Prostate gland (tissue), 2 donors: ENCODE measurements at regions not wholly inside any gene's neighbourhood (a gene's known extent, or its start where the extent isn't known, plus 50 kb on each side); places are given as distances from the start of the nearest gene placed in this dataset.

Source experiments
- DNase-seq: peaks from one replicate; pipeline ENCODE4 v3.0.0-alpha.2; 2019; ENCODE audit warnings: low spot score
- H3K27ac ChIP-seq, 2 donors: fragments of 200-600 bp; sonication (generic); 2 replicates each; pipeline ENCODE4 v1.5.1; 2017 to 2019
- H3K27me3 ChIP-seq: fragments of 200-600 bp; sonication (generic); replicated peaks from 2 replicates; pipeline ENCODE4 v1.5.1; 2019; ENCODE audit not compliant: insufficient read depth
- H3K36me3 ChIP-seq, 2 donors: fragments of 200-600 bp; sonication (generic); 1 replicate in 1 of 2; 2 replicates in 1 of 2; pipeline versions ENCODE4 v1.5.1 to v1.8.1; 2017 to 2019
- H3K4me1 ChIP-seq: fragments of 200-600 bp; sonication (generic); replicated peaks from 2 replicates; pipeline ENCODE4 v1.5.1; 2019
- H3K4me3 ChIP-seq, 2 donors: fragments of 200-600 bp; sonication (generic); 2 replicates each; pipeline ENCODE4 v1.5.1; 2017 to 2019
- H3K9me3 ChIP-seq: fragments of 200-600 bp; sonication (generic); 2 replicates; pipeline ENCODE4 v1.5.1; 2017
- POLR2A ChIP-seq: fragments of 450-650 bp; IDR thresholded peaks from one replicate; pipeline ENCODE4 v1.6.1; 2016; ENCODE audit warnings: antibody characterized with exemption, mild to moderate bottlenecking
- POLR2AphosphoS5 ChIP-seq: sonication (generic); formaldehyde crosslinking; IDR thresholded peaks from one replicate; pipeline ENCODE4 v1.6.1; 2017; ENCODE audit warnings: antibody characterized with exemption
- WGBS: methylation state at CpG from one replicate; pipeline ENCODE4 v1.1.5; 2018; 5-methylcytosine and 5-hydroxymethylcytosine counted together
- intact Hi-C: fragments of 100-400 bp; cut with DNase I; formaldehyde crosslinking; loops from one replicate; pipeline ENCODE4 v1.14.2; 2022
- TF ChIP-seq, protein P1 (sequence below), 4 experiments: fragments of 200-600 bp in 2 of 4; fragments of 450-650 bp in 2 of 4; sonication (generic) in 2 of 4; IDR thresholded peaks; 1 replicate in 3 of 4; 2 replicates in 1 of 4; pipeline ENCODE4 v1.5.1; 2016 to 2019; ENCODE audit warnings: antibody characterized with exemption in 4 of 4, mild to moderate bottlenecking in 2 of 4, moderate library complexity in 2 of 4

DNA sequence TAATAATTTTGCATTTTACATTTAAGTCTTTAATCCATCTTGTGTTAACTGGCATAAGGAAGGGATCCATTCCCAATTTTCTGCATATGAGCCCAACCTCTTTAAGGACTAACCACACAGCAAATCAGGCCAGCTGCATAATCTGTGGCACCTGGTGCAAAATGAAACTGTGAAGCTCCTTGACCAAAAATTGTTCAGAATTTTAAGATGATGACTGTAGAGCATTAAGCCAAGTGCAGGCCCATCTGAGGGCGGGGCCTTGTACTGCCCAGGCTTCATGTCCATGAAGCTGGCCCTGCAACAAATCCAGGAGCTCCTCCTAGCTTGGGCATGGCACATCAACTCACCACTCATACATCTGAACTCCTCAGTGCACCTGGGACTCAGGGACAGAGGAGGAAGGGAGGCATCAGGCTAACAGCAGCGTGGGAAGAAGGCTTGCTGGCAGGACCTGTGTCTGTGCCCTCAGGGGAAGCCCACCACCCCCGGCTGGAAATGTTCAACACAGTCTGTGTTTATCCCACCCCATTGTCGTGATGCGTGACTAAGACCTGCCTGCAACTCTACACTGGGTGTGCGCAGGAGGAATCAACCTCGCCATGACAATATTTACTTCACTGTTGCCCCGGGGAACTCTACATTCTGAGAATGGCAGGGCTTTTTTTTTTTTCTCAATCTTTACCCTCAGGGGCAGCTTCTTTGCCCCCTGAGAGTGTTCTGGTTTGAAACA, 128.9 kb upstream of the SIX2 start:
- no peak overlapping the region for H3K4me3 ChIP-seq
- H3K27me3 ChIP-seq, result no peaks in the 10 kb centered on the region
- H3K27ac ChIP-seq, result no peak overlapping the region
- intact Hi-C loops, result no loop called here
- H3K36me3 ChIP-seq, result no peaks in the 10 kb centered on the region
- WGBS, result 85% methylated on average over 8 of the region's 8 CpGs
- DNase-seq, result no peak
- no peaks in the 10 kb centered on the region for H3K9me3 ChIP-seq
- no peak for TF ChIP-seq POLR2AphosphoS5
- TF ChIP-seq POLR2A, result no peak
- H3K4me1 ChIP-seq, result no peaks in the 10 kb centered on the region

DNA sequence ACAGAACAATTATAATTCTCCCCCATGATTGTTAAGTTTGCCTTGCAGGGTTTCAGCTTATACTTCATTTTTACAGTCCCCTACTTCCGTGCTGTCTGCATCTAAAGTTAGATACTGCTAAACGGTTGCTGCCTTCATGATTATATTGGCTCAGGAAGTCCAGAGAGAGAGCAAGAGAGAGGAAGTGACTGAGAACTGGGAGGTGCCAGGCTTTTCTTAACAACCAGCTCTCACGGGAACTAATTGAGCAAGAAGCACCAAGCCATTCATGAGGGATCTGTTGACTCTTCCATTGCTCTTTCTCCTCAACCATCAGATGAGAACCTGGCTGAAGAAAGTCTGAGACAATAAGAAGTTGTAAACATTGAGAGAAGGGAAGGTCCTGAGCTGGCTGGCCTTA, 125.5 kb upstream of the SIX2 start:
- WGBS, result 17% methylated on average over 3 of the region's 3 CpGs
- Histone ChIP-seq H3K4me3 (no peak overlapping the region), H3K36me3 (no peaks in the 10 kb centered on the region), H3K4me1 (no peaks in the 10 kb centered on the region), H3K27ac (no peak overlapping the region), H3K9me3 (no peaks in the 10 kb centered on the region), H3K27me3 (no peaks in the 10 kb centered on the region)
- intact Hi-C loops, result no loop called here
- TF ChIP-seq POLR2A (no peak), POLR2AphosphoS5 (no peak)
- TF ChIP-seq, protein P1, sequence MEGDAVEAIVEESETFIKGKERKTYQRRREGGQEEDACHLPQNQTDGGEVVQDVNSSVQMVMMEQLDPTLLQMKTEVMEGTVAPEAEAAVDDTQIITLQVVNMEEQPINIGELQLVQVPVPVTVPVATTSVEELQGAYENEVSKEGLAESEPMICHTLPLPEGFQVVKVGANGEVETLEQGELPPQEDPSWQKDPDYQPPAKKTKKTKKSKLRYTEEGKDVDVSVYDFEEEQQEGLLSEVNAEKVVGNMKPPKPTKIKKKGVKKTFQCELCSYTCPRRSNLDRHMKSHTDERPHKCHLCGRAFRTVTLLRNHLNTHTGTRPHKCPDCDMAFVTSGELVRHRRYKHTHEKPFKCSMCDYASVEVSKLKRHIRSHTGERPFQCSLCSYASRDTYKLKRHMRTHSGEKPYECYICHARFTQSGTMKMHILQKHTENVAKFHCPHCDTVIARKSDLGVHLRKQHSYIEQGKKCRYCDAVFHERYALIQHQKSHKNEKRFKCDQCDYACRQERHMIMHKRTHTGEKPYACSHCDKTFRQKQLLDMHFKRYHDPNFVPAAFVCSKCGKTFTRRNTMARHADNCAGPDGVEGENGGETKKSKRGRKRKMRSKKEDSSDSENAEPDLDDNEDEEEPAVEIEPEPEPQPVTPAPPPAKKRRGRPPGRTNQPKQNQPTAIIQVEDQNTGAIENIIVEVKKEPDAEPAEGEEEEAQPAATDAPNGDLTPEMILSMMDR (IDR thresholded peaks at IDR 0.05), result no peak
- no peak for DNase-seq

DNA sequence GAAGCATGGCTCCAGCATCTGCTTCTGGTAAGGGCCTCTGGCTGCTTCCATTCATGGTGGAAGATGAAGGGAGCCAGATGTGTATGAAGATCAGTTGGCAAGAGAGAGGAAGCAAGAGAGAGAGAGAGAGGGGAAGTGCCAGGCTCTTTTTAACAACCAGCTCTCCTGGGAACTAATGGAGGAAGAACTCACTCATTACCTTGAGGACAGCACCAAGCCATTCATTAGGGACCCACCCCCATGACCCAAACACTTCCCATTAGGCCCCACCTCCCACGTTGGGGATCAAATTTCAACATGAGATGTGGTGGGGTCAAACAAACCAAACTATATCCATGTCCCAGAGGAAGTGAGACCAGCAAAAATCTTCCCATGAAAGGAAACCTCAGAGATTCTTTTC, 124.8 kb upstream of the SIX2 start:
- H3K27ac ChIP-seq, result no peak overlapping the region
- no peak overlapping the region for H3K4me3 ChIP-seq
- TF ChIP-seq, protein P1 (IDR thresholded peaks at IDR 0.05), result no peak
- TF ChIP-seq POLR2AphosphoS5, result no peak
- TF ChIP-seq POLR2A, result no peak
- H3K4me1 ChIP-seq, result no peaks in the 10 kb centered on the region
- 6% methylated on average over 1 of the region's 1 CpG for WGBS
- intact Hi-C loops, result no loop called here
- no peaks in the 10 kb centered on the region for H3K9me3 ChIP-seq
- no peaks in the 10 kb centered on the region for H3K27me3 ChIP-seq
- no peak for DNase-seq
- no peaks in the 10 kb centered on the region for H3K36me3 ChIP-seq

DNA sequence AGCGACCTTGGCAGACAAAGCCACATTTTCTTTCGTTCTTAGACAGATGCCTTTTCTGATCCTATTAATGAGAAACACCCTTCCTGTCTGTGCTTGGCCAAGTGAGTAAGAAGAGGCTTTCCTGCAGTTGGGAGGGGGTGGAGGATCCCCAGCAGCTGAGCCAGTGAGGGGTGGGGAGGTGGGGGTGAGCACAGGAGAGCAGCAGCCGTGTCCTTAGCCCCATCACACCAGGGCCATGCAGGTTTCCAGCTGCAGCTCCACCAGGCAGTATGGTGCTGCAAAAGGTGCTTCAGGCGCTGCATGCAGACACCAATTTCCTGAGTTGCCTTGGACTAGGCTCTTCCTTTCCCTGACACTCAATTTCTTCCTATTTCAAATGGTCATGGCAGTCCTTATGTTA, 123.3 kb upstream of the SIX2 start:
- no peak overlapping the region for H3K27ac ChIP-seq
- TF ChIP-seq POLR2AphosphoS5 (no peak), POLR2A (no peak)
- TF ChIP-seq, protein P1 (IDR thresholded peaks at IDR 0.05), result no peak
- no peaks in the 10 kb centered on the region for H3K27me3 ChIP-seq
- no peaks in the 10 kb centered on the region for H3K36me3 ChIP-seq
- WGBS, result 84% methylated on average over 4 of the region's 4 CpGs
- intact Hi-C loops, result no loop called here
- H3K4me1 ChIP-seq, result no peaks in the 10 kb centered on the region
- DNase-seq, result no peak
- H3K9me3 ChIP-seq, result no peaks in the 10 kb centered on the region
- no peak overlapping the region for H3K4me3 ChIP-seq

DNA sequence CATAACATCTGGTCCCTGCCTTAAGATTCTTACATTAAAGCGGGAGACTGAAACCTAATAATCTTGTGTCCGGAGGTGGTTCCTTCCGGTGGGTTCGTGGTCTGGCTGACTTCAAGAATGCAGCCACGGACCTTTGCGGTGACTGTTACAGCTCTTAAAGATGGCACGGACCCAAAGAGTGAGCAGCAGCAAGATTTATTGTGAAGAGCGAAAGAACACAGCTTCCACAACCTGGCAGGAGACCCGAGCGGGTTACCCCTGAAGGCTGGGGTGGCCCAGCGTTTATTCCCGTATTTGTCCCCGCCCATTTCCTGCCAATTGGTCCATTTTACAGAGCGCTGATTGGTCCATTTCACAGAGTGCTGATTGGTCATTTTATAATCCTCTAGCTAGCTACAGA, 122.3 kb upstream of the SIX2 start:
- Histone ChIP-seq H3K9me3 (no peaks in the 10 kb centered on the region), H3K27me3 (no peaks in the 10 kb centered on the region), H3K36me3 (no peaks in the 10 kb centered on the region), H3K4me3 (no peak overlapping the region), H3K27ac (no peak overlapping the region), H3K4me1 (no peaks in the 10 kb centered on the region)
- no peak for TF ChIP-seq POLR2A
- TF ChIP-seq POLR2AphosphoS5, result no peak
- TF ChIP-seq, protein P1 (IDR thresholded peaks at IDR 0.05), result no peak
- DNase-seq, result no peak
- intact Hi-C loops, result no loop called here
- WGBS, result 77% methylated on average over 14 of the region's 14 CpGs
